ENCODE measurements at regions not wholly inside any gene's neighbourhood (a gene's known extent, or its start where the extent isn't known, plus 50 kb on each side); places are given as distances from the start of the nearest gene placed in this dataset.

DNA sequence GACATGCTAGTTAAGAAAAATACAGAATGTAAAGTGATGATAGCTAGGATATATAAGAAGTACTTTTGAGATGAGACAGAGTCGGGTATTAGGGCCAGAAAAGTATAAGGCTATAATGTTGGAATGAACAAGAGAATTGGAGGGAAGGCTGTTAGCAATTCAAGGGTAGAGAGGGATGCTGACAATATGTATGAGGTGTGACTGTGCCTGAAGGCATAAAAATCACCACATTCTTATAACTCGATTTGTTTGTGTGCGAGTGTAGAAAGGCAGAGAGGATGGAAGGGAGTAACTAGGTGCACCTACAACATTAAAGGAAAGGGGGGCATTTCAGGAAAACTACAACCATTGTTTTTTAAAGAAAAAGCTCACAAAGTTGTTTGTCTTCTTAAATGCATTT lies 86.0 kb downstream of the FAT4 start:
- Histone ChIP-seq H3K4me3 (no peak overlapping the region), H3K4me1 (peaks cover 6% of the 10 kb centered on the region), H3K27me3 (ENCODE audit: low read depth) (no peaks in the 10 kb centered on the region), H3K36me3 (replicated peaks) (no peaks in the 10 kb centered on the region), H3K9me3 (no peaks in the 10 kb centered on the region)
- no peak for DNase-seq (ENCODE audit: low spot score in 2 of 2)
- in situ Hi-C loops (cut with MboI; ENCODE audit: low sequenced_read_pairs): no loop called here

DNA sequence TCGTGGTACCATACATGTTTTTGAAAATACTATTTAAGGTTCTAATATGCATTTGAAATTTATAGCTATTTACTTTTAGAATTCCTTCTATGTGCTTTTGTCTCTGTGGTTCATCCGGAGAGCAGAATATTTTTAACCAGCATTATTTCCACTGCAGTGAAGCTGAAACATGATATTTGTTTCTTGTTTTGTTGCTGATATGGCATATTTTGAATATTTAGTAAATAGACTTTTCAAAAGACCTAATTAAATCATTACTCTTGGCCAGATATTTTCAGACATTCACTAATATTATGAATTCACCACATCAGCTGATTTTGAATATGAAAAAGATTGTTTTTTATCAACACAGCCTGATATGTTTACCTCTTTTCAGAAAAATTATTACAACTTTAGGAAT lies 87.0 kb downstream of the FAT4 start:
- DNase-seq (ENCODE audit: low spot score in 2 of 2): no peak
- no peaks in the 10 kb centered on the region for H3K27me3 ChIP-seq (ENCODE audit: low read depth)
- no peaks in the 10 kb centered on the region for H3K9me3 ChIP-seq
- peaks cover 6% of the 10 kb centered on the region for H3K4me1 ChIP-seq
- no peak overlapping the region for H3K4me3 ChIP-seq
- H3K36me3 ChIP-seq (replicated peaks): no peaks in the 10 kb centered on the region
- in situ Hi-C loops (cut with MboI; ENCODE audit: low sequenced_read_pairs): no loop called here

DNA sequence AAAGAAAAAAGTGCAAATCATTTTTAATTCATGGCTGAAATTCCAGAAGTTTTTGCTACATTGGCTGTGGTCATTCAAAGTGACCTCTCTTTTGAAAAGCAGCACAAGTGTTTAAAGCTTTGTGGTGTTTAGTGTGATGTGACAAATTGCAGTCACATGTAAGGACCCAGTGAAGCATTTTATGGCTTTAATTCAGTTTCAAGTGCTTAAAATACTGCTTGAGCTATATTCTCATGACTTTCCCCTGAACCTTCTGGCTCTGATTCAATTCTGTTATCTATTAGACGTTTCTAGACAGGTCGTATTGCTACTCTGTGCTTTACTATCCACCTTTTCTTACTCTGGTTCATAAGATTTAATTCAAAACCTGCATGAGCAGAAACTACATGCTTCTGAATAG lies 105.8 kb downstream of the FAT4 start:
- Histone ChIP-seq H3K36me3 (replicated peaks) (no peaks in the 10 kb centered on the region), H3K27me3 (ENCODE audit: low read depth) (no peaks in the 10 kb centered on the region), H3K4me1 (no peaks in the 10 kb centered on the region), H3K4me3 (no peak overlapping the region), H3K9me3 (peaks cover 3% of the 10 kb centered on the region; the same call in 1 of the 2 replicates)
- in situ Hi-C loops (cut with MboI; ENCODE audit: low sequenced_read_pairs): no loop called here
- no peak for DNase-seq (ENCODE audit: low spot score in 2 of 2)

DNA sequence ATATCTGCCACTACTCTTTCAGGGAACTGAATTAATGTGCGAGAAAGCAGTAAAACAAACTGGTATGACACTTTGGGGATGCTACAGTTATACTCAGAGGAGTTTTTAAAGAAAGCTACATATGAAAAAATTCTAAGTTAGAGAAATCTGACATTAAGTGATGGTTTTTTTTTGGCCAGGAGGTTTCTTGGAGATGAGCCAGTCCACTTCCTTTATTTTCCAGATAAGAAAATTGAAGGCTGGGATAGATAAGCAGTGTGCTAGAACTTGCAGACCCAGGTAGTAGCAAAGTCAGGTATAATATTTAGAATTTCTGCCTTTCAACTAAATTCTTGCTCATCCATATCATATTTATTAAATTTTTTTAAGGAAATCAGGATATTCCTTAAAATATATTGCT lies 106.8 kb downstream of the FAT4 start:
- in situ Hi-C loops (cut with MboI; ENCODE audit: low sequenced_read_pairs): no loop called here
- Histone ChIP-seq H3K4me1 (no peaks in the 10 kb centered on the region), H3K9me3 (peaks cover 3% of the 10 kb centered on the region; the same call in 1 of the 2 replicates), H3K27me3 (ENCODE audit: low read depth) (no peaks in the 10 kb centered on the region), H3K4me3 (no peak overlapping the region), H3K36me3 (replicated peaks) (no peaks in the 10 kb centered on the region)
- no peak for DNase-seq (ENCODE audit: low spot score in 2 of 2)

DNA sequence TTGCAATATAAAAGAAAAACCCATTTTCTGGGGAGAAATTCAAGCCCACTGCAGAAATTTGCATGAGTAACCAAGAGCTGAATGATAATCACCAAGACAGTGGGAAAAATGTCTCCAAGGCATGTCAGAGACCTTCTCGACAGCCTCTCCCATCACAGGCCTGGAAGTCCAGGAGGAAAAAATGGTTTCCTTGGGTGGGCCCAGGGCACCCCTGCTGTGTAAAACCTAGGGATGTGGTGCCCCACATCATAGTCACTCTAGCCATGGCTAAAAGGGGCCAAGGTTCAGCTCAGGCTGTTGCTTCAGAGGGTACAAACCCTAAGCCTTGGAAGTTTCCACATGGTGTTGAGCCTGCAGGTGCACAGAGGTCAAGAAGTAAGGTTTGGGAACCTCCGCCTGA lies 108.4 kb downstream of the FAT4 start:
- DNase-seq (ENCODE audit: low spot score in 2 of 2): no peak
- Histone ChIP-seq H3K4me3 (no peak overlapping the region), H3K36me3 (replicated peaks) (no peaks in the 10 kb centered on the region), H3K4me1 (no peaks in the 10 kb centered on the region), H3K9me3 (peaks cover 3% of the 10 kb centered on the region; the same call in 1 of the 2 replicates), H3K27me3 (ENCODE audit: low read depth) (no peaks in the 10 kb centered on the region)
- in situ Hi-C loops (cut with MboI; ENCODE audit: low sequenced_read_pairs): no loop called here

DNA sequence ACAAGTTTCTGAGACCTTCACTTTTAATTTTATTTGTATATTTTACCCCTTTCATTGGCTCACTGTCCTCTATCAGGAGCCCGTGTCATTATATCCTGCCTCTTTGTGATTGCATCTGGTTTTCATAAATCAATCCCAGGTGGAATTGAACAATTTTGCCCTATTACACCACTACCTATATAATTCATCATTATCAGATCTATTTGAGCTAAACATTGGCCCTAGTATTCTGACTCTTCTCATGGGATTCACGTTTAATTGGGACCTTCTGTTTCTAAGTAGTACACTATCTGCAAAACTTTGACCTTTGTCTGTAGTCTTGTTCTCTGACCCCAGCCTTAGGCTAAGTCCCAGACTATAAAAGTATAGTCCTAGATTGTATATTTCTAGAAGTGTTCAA lies 114.1 kb downstream of the FAT4 start:
- H3K36me3 ChIP-seq (replicated peaks): no peaks in the 10 kb centered on the region
- no peaks in the 10 kb centered on the region for H3K9me3 ChIP-seq
- in situ Hi-C loops (cut with MboI; ENCODE audit: low sequenced_read_pairs): no loop called here
- no peaks in the 10 kb centered on the region for H3K4me1 ChIP-seq
- H3K4me3 ChIP-seq: no peak overlapping the region
- H3K27me3 ChIP-seq (ENCODE audit: low read depth): no peaks in the 10 kb centered on the region
- no peak for DNase-seq (ENCODE audit: low spot score in 2 of 2)

DNA sequence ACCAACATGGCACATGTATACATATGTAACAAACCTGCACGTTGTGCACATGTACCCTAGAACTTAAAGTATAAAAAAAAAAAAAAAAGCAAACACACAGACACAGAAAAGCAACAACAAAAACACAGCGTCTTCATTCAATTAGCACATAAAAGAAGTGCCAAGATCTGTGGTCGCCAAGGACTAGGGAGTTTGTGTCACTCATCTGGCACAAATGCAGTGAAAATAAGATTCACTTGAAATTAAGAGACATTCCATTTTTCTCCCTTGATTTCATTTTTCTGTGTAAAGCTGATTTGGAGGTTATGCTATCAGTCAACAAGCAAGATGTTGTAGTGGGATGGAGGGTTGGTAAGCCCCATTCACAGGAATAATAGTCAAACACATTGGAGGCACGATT lies 115.3 kb downstream of the FAT4 start:
- Histone ChIP-seq H3K9me3 (no peaks in the 10 kb centered on the region), H3K36me3 (replicated peaks) (no peaks in the 10 kb centered on the region)
- in situ Hi-C loops (cut with MboI; ENCODE audit: low sequenced_read_pairs): no loop called here

DNA sequence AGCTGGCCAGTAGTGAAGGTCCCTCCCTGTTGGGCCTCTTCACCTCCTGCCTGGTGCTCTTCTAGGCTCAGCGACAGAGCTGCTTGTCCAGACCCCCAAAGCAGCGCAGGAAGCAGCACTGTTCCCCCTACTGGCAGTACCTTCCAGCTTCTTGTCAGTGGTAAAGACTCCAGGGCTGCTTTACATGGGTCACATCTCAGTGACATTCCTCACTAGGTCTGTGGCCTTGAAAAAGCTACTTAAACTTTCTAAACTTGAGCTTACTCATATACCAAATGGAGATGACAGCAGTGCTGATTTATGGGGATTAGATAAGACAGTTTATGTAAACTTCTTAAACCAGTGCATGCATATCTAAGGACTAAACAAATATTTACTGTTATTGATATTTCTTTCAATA lies 117.3 kb downstream of the FAT4 start:
- in situ Hi-C loops (cut with MboI; ENCODE audit: low sequenced_read_pairs): no loop called here
- Histone ChIP-seq H3K36me3 (replicated peaks) (no peaks in the 10 kb centered on the region), H3K4me1 (no peaks in the 10 kb centered on the region), H3K27me3 (ENCODE audit: low read depth) (no peaks in the 10 kb centered on the region), H3K4me3 (no peak overlapping the region), H3K9me3 (no peaks in the 10 kb centered on the region)
- peak in 1 of 2 experiments; percentile 13 for DNase-seq (ENCODE audit: low spot score in 2 of 2)

More for the DNA sequence above, 115.3 kb downstream of the FAT4 start:
- no peaks in the 10 kb centered on the region for H3K4me1 ChIP-seq
- no peak overlapping the region for H3K4me3 ChIP-seq
- H3K27me3 ChIP-seq (ENCODE audit: low read depth): no peaks in the 10 kb centered on the region
- DNase-seq (ENCODE audit: low spot score in 2 of 2): no peak

DNA sequence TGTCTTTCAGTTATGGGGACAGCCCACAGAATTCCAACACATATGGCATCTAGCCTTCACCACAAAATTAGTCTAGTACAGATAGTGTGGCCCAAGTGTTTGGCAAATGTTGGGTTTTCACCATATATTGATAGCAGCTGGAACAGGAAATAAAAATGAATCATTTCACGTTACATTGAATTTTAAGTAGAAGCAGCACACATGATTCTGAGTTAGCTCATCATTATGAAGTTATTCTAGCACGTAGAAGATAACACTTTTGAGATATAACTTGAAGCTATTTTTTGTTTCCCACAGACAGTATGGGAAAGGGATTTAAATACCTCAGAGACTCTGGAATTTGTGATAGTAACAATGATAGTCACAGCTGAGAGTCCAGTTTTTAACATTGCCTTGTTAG lies 118.7 kb downstream of the FAT4 start:
- in situ Hi-C loops (cut with MboI; ENCODE audit: low sequenced_read_pairs): no loop called here
- H3K4me1 ChIP-seq: peaks cover 3% of the 10 kb centered on the region; the same call in 1 of the 2 replicates
- H3K4me3 ChIP-seq: no peak overlapping the region
- DNase-seq (ENCODE audit: low spot score in 2 of 2): no peak
- H3K9me3 ChIP-seq: no peaks in the 10 kb centered on the region
- no peaks in the 10 kb centered on the region for H3K27me3 ChIP-seq (ENCODE audit: low read depth)
- no peaks in the 10 kb centered on the region for H3K36me3 ChIP-seq (replicated peaks)

DNA sequence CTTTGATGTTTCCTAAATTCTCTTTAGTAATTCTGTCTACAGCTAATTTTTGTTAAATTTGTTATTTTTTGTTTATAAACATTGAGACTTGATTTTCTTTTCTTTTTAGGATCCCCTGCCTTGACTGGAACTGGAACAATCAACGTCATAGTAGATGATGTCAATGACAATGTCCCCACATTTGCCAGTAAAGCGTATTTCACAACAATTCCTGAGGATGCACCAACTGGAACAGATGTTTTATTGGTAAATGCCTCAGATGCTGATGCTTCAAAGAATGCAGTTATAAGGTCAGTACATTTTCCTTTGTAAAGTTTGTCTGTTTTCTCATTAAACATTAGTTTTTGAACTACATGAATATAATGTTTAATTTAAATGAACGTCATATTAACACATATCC lies 119.4 kb downstream of the FAT4 start:
- DNase-seq (ENCODE audit: low spot score in 2 of 2): no peak
- Histone ChIP-seq H3K4me1 (peaks cover 5% of the 10 kb centered on the region; the same call in 1 of the 2 replicates), H3K27me3 (ENCODE audit: low read depth) (no peaks in the 10 kb centered on the region), H3K9me3 (no peaks in the 10 kb centered on the region), H3K36me3 (replicated peaks) (no peaks in the 10 kb centered on the region), H3K4me3 (no peak overlapping the region)
- in situ Hi-C loops (cut with MboI; ENCODE audit: low sequenced_read_pairs): no loop called here

DNA sequence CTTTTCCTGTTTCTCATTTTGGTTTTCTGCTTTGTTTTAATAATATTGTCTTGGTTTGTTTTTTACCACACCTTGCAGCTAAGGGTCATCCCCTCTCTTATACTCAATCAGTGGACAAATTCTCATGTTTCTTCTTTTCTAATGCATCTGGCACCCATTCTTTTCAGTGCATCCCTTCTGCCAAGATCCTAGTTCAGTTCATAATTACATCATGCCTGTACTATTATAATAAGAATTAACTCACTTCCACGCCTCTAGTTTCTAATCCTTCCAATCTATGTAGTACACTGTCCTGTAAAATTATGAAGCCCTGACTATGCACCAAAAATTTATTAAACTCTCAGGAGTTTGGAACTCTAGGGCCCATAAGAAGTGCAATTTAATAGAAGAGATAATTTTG lies 126.1 kb downstream of the FAT4 start:
- Histone ChIP-seq H3K27me3 (ENCODE audit: low read depth) (no peaks in the 10 kb centered on the region), H3K36me3 (replicated peaks) (no peaks in the 10 kb centered on the region), H3K9me3 (no peaks in the 10 kb centered on the region), H3K4me3 (no peak overlapping the region), H3K4me1 (peaks cover 5% of the 10 kb centered on the region; the same call in 1 of the 2 replicates)
- no peak for DNase-seq (ENCODE audit: low spot score in 2 of 2)
- in situ Hi-C loops (cut with MboI; ENCODE audit: low sequenced_read_pairs): no loop called here

DNA sequence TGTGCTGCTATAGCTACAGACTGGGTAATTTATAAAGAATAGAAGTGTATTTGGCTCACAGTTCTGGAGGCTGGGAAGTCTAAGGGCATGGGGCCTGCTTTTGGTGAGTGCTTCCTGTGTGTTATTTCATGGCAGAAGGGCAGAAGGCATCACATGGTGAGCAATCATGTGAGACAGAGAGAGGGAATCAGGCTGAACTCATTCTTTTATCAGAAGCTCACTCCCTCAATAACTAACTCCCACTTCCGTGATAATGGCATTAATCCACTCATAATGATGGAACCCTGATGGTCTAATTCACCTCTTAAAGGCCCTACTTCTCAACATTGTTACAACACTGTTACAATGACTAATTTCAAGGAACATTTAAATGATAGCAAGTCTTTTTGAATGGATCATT lies 129.4 kb downstream of the FAT4 start:
- no peaks in the 10 kb centered on the region for H3K4me1 ChIP-seq
- no peaks in the 10 kb centered on the region for H3K9me3 ChIP-seq
- in situ Hi-C loops (cut with MboI; ENCODE audit: low sequenced_read_pairs): no loop called here
- no peaks in the 10 kb centered on the region for H3K27me3 ChIP-seq (ENCODE audit: low read depth)
- no peaks in the 10 kb centered on the region for H3K36me3 ChIP-seq (replicated peaks)
- no peak overlapping the region for H3K4me3 ChIP-seq
- DNase-seq (ENCODE audit: low spot score in 2 of 2): no peak

DNA sequence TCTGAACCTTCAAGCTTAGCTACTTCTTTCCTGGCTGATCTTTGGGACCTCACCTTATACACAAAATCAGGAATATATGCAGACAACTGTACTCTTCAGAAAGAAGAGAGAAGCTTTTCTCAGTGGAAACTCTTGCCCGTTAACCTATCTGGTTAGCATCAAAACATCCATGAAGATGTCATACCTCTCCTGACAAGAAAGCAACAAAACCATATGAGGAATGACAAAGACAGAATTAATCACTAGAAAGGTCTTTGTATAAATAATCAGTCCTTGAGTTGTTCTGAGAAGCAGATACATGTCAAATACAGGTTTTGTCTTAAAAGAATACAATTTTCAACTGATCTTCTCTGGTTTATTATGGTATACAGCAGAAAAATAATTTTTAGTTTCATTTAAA lies 130.8 kb downstream of the FAT4 start:
- no peaks in the 10 kb centered on the region for H3K27me3 ChIP-seq (ENCODE audit: low read depth)
- H3K9me3 ChIP-seq: no peaks in the 10 kb centered on the region
- no peak overlapping the region for H3K4me3 ChIP-seq
- DNase-seq (ENCODE audit: low spot score in 2 of 2): no peak
- H3K4me1 ChIP-seq: no peaks in the 10 kb centered on the region
- H3K36me3 ChIP-seq (replicated peaks): no peaks in the 10 kb centered on the region
- in situ Hi-C loops (cut with MboI; ENCODE audit: low sequenced_read_pairs): no loop called here

DNA sequence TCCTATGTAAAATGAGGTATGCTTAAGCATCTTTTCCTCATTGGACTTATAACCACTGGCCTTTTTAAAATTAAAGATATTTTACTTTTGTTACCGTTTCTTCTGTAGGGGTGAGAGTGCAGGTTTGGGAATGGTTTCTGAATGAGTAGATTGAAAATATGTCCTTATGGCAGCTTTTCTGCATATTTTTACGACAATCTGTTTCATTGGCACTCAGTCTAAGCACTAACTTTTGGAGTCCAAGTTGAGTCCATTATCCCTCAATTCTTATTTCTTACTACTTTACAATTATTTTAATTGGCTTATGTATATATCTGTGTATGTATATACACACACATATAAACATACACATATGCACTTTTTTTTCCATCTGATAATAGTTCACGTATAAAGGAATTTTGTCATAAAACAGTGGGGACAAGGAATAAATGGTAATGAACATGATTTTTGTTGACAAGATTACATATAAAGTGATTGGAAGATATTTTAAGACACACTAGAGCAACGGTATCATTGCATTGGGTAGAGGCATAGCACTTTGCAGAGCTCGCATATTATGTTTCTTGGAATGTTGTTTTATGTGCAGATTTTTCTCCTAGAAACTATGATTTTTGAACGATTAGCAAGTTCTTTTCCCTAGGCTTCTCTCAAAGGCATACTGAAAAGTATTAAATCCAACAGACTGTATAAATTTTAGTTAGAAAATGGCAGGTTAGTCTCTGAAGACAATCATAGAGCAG lies 133.0 kb downstream of the FAT4 start:
- no peak overlapping the region for H3K4me3 ChIP-seq
- no peaks in the 10 kb centered on the region for H3K9me3 ChIP-seq
- no peaks in the 10 kb centered on the region for H3K27me3 ChIP-seq (ENCODE audit: low read depth)
- H3K36me3 ChIP-seq (replicated peaks): no peaks in the 10 kb centered on the region
- in situ Hi-C loops (cut with MboI; ENCODE audit: low sequenced_read_pairs): no loop called here
- H3K4me1 ChIP-seq: no peaks in the 10 kb centered on the region
- DNase-seq (ENCODE audit: low spot score in 2 of 2): no peak

DNA sequence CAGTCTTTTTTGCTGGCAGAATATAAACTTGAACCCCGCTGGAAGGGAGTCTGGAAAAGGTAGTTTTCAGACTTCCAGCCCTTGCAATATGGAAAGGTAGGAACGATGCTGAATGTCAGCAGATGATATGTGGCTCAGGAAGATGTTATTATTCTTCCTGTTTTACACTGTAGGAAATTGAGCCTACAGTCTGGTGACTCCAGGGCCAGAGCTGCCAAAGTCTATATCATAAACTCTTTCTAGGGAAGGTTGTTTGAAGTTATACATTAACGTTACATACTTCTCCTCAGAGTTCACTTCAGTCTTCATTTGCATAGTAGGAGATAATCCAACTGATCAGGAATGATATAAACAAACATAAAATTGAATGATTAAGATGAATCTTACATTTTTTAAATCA lies 141.3 kb downstream of the FAT4 start:
- in situ Hi-C loops (cut with MboI; ENCODE audit: low sequenced_read_pairs): no loop called here
- Histone ChIP-seq H3K4me3 (no peak overlapping the region), H3K27me3 (ENCODE audit: low read depth) (no peaks in the 10 kb centered on the region), H3K36me3 (replicated peaks) (no peaks in the 10 kb centered on the region), H3K4me1 (peaks cover 17% of the 10 kb centered on the region), H3K9me3 (no peaks in the 10 kb centered on the region)
- no peak for DNase-seq (ENCODE audit: low spot score in 2 of 2)
